ENCODE measurements at regions not wholly inside any gene's neighbourhood (a gene's known extent, or its start where the extent isn't known, plus 50 kb on each side); places are given as distances from the start of the nearest gene placed in this dataset.

DNA sequence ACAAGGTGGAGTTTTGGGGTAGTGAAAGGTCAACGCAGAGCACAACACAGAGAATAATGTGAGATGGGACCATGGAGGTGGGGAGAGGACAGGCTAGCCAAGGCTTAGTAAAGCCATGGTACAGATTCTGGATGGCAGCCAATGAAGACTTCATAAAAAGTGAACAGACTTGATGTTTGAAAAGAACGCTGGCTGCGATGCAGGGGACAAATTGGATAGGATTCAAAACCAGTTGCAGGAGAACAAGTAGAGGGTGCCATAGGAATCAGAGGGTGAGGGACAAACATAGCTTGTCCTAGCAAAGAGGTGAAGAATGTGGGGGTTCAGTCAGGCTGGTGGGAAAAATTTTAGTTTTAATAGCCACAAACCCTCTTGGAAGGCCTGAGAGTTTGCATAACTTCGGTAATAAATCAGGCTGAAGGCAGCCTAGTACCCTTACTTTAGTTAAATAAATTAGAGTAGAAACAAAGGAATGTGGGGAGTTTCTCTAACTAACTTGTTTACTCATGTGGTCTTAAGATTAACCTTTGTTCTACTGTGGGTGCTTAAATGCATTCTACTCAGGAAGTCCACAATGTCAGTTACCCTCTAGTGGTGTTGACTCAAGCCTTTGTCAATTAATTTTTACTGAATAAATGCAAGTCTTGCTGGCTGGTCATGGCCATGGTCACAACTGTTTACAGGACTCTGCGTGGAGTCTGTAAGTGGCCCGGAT lies 216.4 kb downstream of the C6orf118 start:
- no peaks in the 10 kb centered on the region for H4K20me1 ChIP-seq (ENCODE audit: insufficient read depth, low read length, poor library complexity, severe bottlenecking)
- 0 out of 2 replicates have a peak, but pooled peaks cover 3% of the 10 kb centered on the region for H3K9me3 ChIP-seq (ENCODE audit: insufficient read depth, low read depth, low read length)
- H3K4me3 ChIP-seq (ENCODE audit: low read length, poor library complexity, severe bottlenecking) = no peak overlapping the region
- no peaks in the 10 kb centered on the region for H3K79me2 ChIP-seq (ENCODE audit: insufficient read depth, low read length)
- H3K9ac ChIP-seq (ENCODE audit: low read depth, low read length, poor library complexity, severe bottlenecking) = no peak overlapping the region
- H3F3A ChIP-seq (ENCODE audit: low read depth) = no peaks in the 10 kb centered on the region
- H3K4me2 ChIP-seq (ENCODE audit: low read depth, low read length, poor library complexity, severe bottlenecking) = no peak overlapping the region
- no peaks in the 10 kb centered on the region for H3K4me1 ChIP-seq (ENCODE audit: insufficient read depth, low read length, poor library complexity, severe bottlenecking)
- H3K9me2 ChIP-seq (replicated peaks; ENCODE audit: low read depth, low read length) = no peaks in the 10 kb centered on the region
- no peaks in the 10 kb centered on the region for H3K27me3 ChIP-seq (ENCODE audit: insufficient read depth, low read length, poor library complexity, severe bottlenecking)
- H3K36me3 ChIP-seq (ENCODE audit: insufficient read depth, low read length) = no peaks in the 10 kb centered on the region
- TF ChIP-seq, protein P1, sequence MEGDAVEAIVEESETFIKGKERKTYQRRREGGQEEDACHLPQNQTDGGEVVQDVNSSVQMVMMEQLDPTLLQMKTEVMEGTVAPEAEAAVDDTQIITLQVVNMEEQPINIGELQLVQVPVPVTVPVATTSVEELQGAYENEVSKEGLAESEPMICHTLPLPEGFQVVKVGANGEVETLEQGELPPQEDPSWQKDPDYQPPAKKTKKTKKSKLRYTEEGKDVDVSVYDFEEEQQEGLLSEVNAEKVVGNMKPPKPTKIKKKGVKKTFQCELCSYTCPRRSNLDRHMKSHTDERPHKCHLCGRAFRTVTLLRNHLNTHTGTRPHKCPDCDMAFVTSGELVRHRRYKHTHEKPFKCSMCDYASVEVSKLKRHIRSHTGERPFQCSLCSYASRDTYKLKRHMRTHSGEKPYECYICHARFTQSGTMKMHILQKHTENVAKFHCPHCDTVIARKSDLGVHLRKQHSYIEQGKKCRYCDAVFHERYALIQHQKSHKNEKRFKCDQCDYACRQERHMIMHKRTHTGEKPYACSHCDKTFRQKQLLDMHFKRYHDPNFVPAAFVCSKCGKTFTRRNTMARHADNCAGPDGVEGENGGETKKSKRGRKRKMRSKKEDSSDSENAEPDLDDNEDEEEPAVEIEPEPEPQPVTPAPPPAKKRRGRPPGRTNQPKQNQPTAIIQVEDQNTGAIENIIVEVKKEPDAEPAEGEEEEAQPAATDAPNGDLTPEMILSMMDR (conservative IDR thresholded peaks at IDR 0.05; ENCODE audit: low read length) = no peak
- no peak for TF ChIP-seq EZH2phosphoT487 (IDR thresholded peaks at IDR 0.05; ENCODE audit: borderline replicate concordance)
- no peak overlapping the region for H2AFZ ChIP-seq (ENCODE audit: low read length)

DNA sequence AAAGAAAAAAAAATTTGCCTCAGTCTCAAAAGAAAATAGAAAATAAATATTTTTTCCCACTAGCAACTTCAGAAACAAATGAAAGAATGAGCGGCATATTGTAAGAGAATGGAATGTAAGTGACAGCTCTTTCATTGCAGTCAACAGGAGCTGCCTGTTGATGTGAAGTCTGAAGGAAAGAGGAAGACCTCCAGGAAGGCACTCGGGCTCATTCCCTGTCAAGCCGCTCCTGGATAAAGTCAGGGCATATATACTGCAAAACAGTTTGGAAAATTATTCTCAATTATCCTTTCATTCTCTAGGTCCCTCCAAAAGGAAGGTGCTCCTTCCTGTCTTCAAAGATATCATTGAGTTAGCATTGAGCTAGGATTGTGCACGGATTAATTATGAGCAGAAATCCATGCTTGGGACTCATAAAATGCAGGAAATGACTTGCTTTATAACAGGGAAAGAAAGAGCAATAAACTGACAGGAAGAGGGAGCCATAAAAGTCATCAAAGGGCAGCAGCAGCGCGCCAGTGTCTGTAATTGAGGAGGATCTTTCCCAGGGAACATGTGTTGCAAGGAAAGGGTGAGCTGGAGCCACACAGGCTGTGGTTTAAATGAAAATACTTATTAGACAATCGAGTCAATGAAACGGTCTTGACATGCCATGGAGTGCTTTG lies 218.2 kb downstream of the C6orf118 start:
- Histone ChIP-seq H3F3A (ENCODE audit: low read depth) (no peaks in the 10 kb centered on the region), H2AFZ (ENCODE audit: low read length) (no peak overlapping the region), H3K79me2 (ENCODE audit: insufficient read depth, low read length) (no peaks in the 10 kb centered on the region), H3K9me2 (replicated peaks; ENCODE audit: low read depth, low read length) (no peaks in the 10 kb centered on the region), H3K27me3 (ENCODE audit: insufficient read depth, low read length, poor library complexity, severe bottlenecking) (no peaks in the 10 kb centered on the region), H3K4me2 (ENCODE audit: low read depth, low read length, poor library complexity, severe bottlenecking) (no peak overlapping the region), H3K4me3 (ENCODE audit: low read length, poor library complexity, severe bottlenecking) (no peak overlapping the region), H3K4me1 (ENCODE audit: insufficient read depth, low read length, poor library complexity, severe bottlenecking) (no peaks in the 10 kb centered on the region), H3K9me3 (ENCODE audit: insufficient read depth, low read depth, low read length) (no peaks in the 10 kb centered on the region), H3K36me3 (ENCODE audit: insufficient read depth, low read length) (no peaks in the 10 kb centered on the region), H4K20me1 (ENCODE audit: insufficient read depth, low read length, poor library complexity, severe bottlenecking) (no peaks in the 10 kb centered on the region), H3K9ac (ENCODE audit: low read depth, low read length, poor library complexity, severe bottlenecking) (no peak overlapping the region)
- TF ChIP-seq, protein P1 (conservative IDR thresholded peaks at IDR 0.05; ENCODE audit: low read length) = no peak
- TF ChIP-seq EZH2phosphoT487 (IDR thresholded peaks at IDR 0.05; ENCODE audit: borderline replicate concordance) = no peak

DNA sequence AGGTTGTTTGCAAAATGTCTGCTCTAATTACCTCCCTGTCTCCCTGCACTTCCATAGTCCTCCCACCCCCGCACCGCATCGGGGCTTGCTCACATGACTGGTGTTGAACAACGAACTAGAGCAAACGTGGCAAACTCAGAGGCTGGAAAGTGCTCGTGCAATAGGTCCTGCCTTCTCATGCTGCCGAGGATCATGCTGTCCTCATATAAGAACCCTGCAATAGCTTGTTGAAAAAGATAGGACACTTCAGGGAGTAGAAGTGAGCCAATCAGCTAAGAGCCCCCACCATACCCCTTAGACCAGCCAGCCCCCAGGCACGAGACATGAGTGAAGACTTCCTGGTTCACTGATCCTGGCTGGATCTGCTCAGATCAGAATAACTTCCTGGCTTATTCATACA lies 219.2 kb downstream of the C6orf118 start:
- no peaks in the 10 kb centered on the region for H3K9me3 ChIP-seq (ENCODE audit: insufficient read depth, low read depth, low read length)
- no peaks in the 10 kb centered on the region for H3K27me3 ChIP-seq (ENCODE audit: insufficient read depth, low read length, poor library complexity, severe bottlenecking)
- no peaks in the 10 kb centered on the region for H3K4me1 ChIP-seq (ENCODE audit: insufficient read depth, low read length, poor library complexity, severe bottlenecking)
- H4K20me1 ChIP-seq (ENCODE audit: insufficient read depth, low read length, poor library complexity, severe bottlenecking) = no peaks in the 10 kb centered on the region
- no peak overlapping the region for H3K4me3 ChIP-seq (ENCODE audit: low read length, poor library complexity, severe bottlenecking)
- no peaks in the 10 kb centered on the region for H3K9me2 ChIP-seq (replicated peaks; ENCODE audit: low read depth, low read length)
- H3F3A ChIP-seq (ENCODE audit: low read depth) = no peaks in the 10 kb centered on the region
- no peak overlapping the region for H2AFZ ChIP-seq (ENCODE audit: low read length)
- no peak overlapping the region for H3K4me2 ChIP-seq (ENCODE audit: low read depth, low read length, poor library complexity, severe bottlenecking)
- no peak overlapping the region for H3K9ac ChIP-seq (ENCODE audit: low read depth, low read length, poor library complexity, severe bottlenecking)
- H3K36me3 ChIP-seq (ENCODE audit: insufficient read depth, low read length) = no peaks in the 10 kb centered on the region
- TF ChIP-seq EZH2phosphoT487 (IDR thresholded peaks at IDR 0.05; ENCODE audit: borderline replicate concordance) = no peak
- TF ChIP-seq, protein P1 (conservative IDR thresholded peaks at IDR 0.05; ENCODE audit: low read length) = no peak
- H3K79me2 ChIP-seq (ENCODE audit: insufficient read depth, low read length) = no peaks in the 10 kb centered on the region
